NCI-H1436 (cell line): ENCODE measurements at regions not wholly inside any gene's neighbourhood (a gene's known extent, or its start where the extent isn't known, plus 50 kb on each side); places are given as distances from the start of the nearest gene placed in this dataset.
A peak's percentile ranks its signal among the peaks of the same experiment; 100 is the strongest.

ENCODE experiments used
- DNase-seq: peaks from one replicate; lab custom pipeline; 2025; lab: John Stamatoyannopoulos, UW

DNA sequence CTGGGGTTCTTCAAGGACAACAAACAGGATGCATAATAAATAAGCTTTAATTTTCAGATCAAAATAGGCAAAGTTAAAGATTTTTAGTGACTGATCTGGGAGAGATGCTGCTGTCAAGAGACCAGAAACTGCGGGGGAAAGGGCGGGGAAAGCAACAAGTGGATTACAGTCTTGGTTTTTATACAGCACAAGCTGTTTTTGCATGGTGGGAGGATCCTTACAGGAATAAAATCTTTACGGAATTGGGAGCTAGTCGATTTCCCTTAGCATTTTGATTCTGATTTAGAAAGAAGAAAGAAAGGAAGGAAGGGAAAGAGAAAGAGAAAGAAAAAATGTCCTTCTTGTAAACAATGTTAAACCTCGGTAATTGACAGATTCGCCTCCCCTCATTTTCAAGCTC, 242.3 kb upstream of the SP8 start:
- no peak for DNase-seq

DNA sequence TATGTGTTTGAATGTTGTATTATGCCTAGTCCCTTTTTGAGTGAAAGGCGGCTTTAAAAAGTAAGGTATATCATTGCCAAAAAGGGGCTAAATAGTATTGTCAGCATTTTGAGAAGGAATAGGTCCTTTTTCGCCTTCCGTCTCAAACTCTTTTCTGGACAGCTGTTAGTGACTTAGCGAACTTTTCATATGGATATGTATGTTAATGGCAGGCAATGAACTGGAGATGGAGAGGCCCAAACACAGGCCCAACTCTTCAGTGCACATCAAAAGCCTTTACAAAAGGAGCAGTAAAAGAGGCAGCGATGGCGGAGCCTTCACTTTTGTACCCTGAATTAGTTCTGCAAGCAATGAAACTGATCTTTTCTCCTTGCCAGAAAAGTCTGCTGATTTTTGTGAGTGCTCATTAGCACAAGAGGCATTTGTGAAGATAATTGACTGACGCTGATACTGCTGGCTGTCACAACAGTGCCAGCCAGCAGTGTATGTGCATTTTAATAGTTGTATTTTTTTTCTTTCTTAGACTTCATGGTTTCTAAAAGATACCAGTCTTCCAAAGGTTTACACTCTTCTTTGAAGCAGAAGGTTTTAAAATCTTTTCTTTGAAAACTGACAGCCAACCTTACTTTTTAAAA, 243.7 kb upstream of the SP8 start:
- DNase-seq: peak; percentile 17

DNA sequence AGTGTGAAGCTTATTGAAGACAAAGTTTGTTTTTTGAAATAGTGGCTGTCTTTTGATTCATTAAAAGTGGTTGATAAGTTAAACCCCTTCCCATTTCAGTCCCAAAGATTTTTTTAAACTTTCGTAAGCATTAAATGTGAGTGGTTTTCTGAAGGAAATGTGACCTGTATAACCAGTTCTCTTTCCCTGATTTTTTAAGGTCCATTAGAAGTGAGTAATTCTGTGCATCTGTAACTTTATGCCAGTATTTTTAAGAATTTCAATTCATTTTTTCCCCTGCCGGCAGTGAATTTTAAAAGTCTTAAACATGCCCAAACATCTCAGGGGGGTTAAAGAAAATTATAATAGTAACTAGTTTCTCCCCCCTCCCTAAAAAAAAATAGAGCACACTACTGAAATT, 254.6 kb upstream of the SP8 start:
- no peak for DNase-seq

DNA sequence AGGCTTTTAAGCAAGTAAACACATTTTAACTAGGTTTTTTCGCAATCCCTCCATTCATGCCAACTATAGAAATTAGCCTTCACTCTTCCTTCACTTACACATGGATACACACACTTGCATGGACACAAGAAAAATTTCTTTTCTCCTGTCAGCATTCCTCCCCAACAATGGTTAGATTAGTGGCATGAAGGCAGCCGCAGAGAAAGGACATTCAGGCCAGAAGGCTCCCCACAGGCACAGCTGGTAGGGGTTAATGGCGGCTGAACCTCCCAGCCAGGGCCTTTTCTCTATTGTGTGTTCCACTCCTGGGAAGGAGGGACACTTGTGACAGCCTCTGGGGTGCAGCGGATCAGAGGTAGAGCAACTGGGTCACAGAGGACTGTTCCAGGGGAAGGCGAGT, 255.0 kb upstream of the SP8 start:
- DNase-seq: no peak

DNA sequence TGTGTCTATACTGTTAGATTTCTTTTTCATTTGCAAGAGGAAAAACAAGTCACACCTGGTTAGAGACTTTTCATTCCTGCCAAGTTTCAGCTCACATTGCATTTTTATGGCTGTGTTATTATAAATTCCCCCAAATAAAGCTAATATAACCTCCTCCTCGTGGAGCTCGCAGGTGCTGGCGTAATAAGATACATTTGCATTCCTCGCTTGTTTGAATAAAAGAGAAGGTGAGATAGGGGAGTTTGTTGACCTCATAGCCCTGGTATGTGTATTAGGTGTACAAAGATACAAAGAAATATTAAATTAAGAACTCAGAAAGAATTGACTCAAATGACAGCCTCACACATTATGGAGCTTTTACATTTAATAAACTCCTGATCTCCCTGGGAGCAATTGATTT, 257.7 kb upstream of the SP8 start:
- no peak for DNase-seq

DNA sequence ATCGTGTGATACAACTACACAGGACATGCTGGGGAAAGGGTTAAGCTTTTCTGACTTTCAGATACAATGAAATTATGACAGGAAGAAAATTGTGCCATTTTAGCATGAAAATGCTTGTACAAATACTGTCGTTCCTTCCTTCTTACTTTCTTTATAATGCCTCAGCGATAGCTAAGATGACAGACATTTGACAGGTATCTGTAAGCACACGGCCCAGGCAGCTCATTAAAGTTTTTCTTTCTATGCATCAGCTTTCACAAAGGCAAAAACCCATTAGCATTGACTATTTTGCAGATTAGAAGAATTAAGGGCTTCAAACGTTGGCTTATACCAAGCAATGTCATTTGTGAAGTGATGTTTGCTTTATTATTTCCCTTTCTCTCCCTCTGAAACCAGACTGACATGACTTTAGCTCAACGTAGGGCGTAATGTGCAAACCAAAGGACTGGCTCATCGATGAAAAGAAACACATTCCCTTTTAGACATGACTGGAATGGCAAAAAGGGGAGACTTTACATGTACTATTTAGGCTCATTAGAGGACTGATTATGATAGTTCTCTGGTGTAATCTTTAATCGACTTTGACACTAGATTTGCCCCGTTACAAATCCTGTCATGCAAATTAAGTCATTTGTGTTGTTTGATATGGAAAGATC, 258.4 kb upstream of the SP8 start:
- no peak for DNase-seq

DNA sequence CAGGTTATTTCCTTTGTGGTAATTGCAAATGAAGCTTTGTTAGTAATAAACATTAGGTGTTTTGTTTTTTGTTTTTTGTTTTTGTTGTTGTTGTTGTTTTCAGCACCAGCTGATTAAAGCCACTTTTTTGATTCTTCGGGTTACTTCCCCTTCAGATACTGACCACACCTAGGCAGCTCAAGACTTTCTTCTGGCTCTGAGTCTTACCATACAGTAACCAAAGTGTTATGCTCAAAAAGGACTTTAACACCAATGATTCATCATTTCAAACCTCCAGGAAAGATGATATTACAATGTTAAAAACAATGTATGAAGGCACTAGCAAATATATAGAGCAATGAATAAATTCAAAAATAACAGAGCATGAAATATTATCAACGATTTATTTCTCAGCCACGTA, 265.2 kb upstream of the SP8 start:
- DNase-seq: no peak

DNA sequence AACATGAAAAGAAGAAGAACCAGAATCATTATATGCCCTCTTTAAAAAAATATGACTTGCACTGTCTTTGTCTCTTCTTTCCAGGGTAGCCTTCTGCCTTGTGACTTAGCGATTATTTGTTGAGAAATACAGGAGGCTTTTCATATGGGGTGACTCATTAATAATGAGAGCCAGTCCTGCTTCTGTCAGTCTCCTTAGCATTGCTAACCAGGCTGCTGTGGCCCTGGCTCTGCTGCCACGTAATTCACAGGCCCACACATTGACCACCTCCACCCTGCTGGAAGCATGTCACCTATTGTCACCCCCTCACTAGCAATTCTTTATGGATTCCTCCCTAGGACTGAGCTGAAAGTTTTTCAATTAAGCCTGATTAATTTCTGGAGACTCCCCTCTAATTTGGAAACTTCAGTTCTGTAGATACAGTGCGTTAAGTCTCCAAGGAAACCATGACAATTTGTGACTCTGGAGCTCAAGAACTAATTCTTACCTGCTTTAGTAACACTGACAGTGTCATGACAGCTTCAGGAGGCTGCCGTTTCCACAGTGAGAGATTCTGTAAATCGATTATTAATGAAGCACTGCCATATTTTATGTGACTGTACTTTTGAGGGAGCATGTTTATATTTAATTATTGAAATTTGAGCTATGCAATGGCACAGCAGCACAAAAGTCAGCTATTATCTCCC, 267.9 kb upstream of the SP8 start:
- DNase-seq: no peak

DNA sequence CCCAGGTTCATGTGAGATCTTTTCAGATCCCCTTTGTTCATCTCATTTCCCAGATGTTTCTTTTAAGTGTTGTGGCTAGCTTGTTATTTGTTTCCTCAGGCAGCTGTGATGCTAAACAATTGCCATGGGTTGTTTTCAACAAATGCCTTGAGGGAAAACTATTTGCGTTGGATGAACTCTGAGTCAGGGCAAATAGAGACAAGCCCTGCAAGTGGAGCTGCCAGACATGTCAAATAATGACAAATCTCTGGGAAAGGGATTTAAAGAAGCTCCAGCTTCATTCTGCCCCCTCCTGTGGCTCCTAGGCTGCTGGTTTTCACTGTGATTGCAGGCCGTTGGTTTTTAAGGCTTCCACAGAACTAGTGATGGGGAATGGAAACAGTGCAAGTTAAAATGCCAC, 272.4 kb upstream of the SP8 start:
- DNase-seq: no peak

DNA sequence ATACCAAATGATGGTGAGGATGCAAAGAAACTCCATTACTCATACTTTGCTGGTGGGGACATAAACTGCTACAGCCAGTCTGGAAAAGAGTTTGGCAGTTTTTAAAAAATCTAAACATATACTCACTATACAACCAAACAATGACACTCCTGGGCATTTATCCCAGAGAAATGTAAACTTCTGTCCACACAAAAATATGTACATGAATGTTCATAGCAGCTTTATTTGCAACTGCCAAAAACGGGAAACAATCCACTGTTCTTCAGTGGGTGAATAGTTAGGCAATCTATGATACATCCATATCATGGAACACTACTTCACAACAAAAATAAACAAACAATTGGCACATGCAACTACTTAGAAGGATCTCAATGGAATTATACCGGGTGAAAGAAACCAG, 276.4 kb upstream of the SP8 start:
- no peak for DNase-seq

DNA sequence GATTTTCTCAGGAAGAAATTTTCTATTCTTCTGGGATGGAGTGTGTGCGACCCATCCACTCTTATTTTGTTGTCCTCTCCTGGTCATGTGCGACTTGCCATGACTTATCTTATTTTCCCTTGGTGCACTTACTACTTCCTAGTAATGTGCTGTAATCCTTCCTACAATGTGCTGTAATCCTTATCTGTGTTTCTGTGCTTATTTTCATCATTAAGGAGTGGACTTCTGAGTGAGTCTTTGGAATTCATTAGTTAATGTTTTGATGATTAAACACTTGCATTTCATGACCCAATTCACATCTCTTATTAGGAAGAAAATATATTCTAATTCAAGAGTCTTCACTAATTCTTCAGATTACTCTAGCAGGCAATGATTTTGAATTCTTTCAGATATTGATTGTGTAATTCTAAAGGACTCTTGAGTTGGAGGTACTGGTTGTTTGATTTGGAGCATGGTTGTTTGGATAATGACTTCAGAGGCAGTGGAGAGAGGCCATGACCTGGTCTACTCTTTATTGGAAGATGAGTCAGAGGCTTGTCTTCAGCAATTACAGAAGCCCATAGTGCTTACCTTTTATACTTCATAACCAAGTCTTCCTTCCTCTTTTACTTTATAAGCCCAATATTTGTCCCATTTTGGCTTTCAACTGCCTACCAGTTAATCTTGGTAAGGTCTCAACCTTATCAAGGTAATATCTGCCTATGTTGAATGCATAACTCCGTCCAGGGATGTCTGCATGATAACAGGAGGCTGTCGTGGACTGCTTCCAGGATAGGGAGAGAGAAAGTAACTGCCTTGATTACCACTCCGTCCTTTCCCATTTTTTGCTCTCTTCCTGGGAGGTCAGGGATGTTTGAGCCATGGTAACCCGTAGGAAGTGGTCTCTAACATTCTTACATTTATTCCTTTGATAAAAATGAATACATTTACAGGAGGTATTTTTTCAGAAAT, 278.3 kb upstream of the SP8 start:
- DNase-seq: no peak

DNA sequence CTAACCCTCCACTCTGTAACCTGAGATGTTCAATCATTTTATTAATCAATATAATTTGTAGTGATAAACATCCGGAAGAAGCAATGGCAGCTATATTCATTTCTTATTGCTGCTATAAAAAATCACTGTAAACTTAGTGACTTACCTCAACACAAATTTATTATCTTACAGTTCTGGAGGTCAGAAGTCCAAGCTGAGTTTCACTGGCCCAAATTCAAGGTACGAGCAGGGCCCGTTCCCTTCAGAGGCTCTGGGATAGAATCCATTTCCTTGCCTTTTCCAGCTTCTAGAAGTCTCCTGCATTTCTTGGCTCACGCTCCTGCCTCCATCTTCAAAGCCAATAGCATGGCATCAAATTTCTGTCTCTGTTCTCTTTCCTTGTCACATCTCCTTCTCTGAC, 279.5 kb upstream of the SP8 start:
- no peak for DNase-seq

DNA sequence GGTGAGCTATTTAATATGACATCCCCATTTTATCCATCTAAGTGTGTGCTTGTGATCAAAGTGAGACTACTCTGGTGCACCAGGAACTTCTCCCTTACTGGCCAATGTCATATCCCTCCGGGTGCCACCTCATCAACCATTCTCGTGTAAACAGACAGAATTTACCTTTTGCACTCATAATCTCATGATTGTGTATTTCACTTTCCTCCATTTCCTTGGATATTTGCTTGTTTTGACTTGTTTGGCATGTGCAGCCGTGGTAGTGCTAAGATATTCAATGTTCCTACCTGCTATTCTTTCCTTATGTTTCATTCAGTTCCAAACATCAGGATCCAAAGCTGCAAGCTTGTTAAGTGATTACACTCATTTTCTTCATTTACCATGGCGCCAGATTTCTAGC, 280.5 kb upstream of the SP8 start:
- DNase-seq: no peak

DNA sequence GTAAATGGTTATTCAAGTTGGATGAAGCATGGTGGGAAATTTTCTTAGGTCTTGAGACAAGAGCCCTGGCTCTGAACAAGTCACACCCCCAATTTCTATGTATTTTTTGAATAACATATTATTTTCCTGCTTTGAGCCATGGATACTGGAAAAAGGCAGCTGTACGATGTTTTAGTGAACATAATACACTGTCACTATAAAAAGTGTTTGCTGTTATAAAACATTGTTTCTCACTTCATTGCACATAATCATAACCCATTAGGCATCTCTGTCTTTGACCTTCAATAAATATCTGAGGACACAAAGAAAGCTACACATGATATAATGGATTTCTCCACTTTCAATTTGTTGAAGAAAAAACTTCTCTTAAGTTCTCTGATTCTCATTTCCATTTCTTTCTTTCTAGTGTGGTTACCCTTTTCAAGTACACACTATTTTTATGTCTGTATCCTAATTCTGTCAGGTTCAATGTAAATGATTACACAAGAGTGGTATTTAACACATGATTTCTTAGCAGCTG, 283.9 kb upstream of the SP8 start:
- DNase-seq: no peak

DNA sequence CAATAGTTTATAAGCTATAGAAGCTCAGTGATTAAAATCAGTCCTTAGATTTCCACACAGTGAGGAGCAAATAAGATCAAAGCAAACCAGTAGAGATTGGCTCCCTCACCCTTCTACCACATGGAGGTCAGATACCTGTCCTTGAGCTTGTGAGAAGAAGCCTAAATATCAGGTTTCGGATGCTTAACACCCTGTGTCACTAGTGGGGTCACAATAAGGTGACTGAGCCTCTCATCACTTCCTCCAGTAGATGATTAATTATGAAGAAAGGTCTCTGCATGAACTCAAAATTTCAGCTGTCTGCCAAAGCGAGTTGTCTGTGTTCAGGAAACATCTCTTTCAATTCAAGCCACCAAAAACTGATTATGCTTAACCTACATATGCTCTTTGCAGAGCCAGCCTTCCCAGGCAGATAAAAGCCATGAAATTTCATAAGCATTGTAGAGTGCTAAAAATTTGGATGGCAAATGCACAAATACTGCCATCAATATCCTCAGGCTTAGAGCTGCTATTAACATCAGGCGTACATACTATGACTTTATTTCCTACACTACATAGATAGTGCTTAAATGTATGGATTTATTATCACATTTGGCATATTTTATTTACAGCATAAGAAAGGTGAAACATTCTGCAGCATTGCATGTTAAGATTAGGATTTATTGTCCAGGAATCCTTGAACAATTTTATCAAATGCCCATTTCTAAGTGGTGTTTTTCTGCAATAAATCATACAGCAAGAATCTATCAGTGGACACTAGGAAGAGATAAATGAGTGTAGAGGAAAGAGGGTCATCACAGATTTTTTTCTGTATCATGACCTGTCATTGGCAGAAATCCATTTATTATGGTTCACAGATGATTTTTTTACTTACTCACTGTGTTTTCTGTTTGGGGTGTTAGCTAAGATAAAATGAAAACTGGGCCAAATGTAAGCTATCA, 285.1 kb upstream of the SP8 start:
- no peak for DNase-seq

DNA sequence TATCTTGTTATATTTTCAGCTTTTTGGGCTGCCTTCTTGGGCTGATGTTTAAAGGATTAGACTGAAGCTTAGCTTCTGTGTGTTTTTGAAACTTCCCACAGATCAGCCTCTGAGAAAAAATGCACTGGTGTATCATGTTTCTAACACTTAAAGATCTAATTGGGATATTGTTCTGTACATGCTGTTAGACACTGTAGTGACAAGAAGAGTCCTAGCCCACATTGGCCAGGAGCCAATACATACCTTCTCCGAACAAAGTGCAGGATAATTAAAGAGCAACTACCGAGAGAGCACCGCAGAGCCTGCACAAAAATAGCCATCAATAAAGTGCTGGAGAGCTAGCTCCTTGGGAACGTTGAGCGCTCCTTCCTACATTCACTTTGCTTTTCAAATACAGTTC, 289.4 kb upstream of the SP8 start:
- peak; percentile 85 for DNase-seq

DNA sequence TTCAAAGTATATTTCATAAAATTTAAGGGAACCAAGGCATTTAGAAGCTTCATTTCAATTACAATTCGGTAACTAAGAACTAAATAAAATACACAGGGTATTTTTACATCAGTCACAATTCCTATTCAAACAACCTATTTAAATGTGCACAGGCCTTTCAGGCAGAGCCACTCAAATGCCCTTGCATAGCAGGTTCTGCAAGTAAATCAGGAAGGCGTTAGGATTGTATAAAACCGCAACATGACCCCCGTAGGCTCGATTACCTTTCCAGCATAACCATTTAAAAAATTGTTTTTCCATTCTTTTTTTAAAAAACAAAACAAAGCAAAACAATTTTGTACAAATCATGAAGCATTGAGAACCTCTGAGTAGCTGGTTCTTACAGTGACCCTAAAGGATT, 289.9 kb upstream of the SP8 start:
- DNase-seq: no peak

DNA sequence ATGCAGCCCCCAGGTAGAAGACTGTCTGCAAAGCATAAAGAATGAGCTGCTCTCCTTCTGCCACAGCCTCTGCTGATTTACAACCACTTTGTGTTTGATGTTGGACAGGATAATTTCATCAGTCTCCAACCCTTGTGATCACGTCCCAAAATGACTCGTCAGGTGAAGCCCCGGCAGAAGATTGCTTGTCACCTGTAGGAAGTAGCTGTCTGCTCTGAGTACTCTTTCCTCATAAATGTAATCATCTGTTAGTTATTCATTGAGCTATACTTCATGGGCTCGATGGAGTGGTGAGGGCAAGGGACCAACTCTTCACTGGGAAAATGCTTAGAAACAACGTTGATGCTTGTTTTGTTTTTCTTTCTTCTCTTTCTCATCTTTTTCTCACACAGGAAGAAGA, 290.9 kb upstream of the SP8 start:
- DNase-seq: no peak

DNA sequence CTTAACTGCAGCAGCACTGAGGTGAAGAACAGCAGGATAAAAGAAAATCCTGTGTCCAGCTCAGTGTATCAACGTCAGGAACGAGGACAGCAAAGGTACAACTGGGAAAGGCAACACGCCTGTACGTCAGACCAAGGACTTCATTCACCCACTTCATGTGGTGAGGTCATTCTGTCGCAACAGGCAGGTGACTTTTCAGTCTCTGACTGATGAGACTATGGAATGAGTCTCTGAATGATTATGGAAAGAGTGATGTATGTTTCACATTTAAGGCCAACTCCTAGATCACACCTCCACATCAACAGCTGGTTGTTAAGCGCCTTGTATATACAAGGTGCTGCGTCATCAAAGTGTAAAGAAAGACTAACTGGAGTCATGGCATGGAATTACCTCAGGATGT, 297.6 kb upstream of the SP8 start:
- DNase-seq: no peak

DNA sequence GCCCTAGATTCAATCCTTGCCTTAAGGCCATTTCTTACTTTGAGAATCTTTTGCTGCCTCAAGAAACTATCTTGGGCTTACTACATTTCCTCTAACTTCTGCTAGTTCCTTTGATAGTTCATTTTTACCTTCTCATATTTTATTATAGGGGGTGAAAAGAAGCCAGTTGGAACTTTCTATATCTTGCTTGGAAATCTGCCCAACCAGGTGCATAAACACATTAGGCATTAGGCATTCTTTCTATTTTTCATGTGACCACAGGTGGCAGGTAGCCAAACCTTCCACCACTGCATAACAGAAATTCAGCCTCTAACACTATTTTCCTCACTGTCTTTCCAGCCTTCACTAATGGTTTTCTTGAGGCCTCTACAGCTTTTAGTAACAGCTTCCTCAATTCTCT, 300.0 kb upstream of the SP8 start:
- DNase-seq: no peak

DNA sequence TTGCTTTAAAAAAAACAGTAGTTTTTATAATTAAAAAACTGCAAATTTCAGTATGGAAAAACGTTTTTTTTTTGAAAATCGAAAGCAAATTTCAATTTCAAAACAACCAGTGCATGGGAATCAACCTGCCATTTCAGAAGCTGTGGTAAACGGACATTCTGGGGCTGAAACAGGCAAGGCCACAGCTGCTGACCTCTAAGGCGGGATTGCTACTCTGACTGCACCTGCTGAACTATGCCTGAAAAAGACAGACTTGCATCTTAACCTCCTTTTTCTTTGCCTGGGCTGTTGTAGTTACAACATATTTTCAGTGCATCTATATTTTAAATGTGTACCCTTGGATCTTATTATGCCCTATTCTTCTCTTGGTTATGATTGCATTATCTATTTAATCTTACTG, 303.0 kb upstream of the SP8 start:
- no peak for DNase-seq
